GM18519 (cell line): ENCODE measurements at regions not wholly inside any gene's neighbourhood (a gene's known extent, or its start where the extent isn't known, plus 50 kb on each side); places are given as distances from the start of the nearest gene placed in this dataset.

ENCODE experiments used
- ATAC-seq: cut with Tn5 transposase; IDR thresholded peaks from one replicate; pipeline ENCODE4 v1.9.1; 2021; ENCODE audit warnings: mild to moderate bottlenecking, moderate library complexity; ENCODE audit not compliant: unreplicated experiment, low FRiP score

GRCh38 chr14:42909659-42910058, 1303.0 kb downstream of the LRFN5 start:
- ATAC-seq = no peak

- no peak for ATAC-seq
Measured at GRCh38 chr14:42893183-42893582, 1286.5 kb downstream of the LRFN5 start.

- ATAC-seq = no peak
Measured at GRCh38 chr14:42884100-42884499, 1277.4 kb downstream of the LRFN5 start.

GRCh38 chr14:42877716-42878115, 1271.0 kb downstream of the LRFN5 start:
- ATAC-seq = no peak

- ATAC-seq = no peak
Measured at GRCh38 chr14:42872786-42873185, 1266.1 kb downstream of the LRFN5 start.

GRCh38 chr14:42869681-42870080, 1263.0 kb downstream of the LRFN5 start:
- no peak for ATAC-seq

- no peak for ATAC-seq
Measured at GRCh38 chr14:42862114-42862513, 1255.4 kb downstream of the LRFN5 start.

- ATAC-seq = no peak
Measured at GRCh38 chr14:42860371-42860770, 1253.7 kb downstream of the LRFN5 start.

GRCh38 chr14:42856106-42856505, 1249.4 kb downstream of the LRFN5 start:
- no peak for ATAC-seq

- no peak for ATAC-seq
Measured at GRCh38 chr14:42855085-42855484, 1248.4 kb downstream of the LRFN5 start.

GRCh38 chr14:42854061-42854460, 1247.4 kb downstream of the LRFN5 start:
- no peak for ATAC-seq

- no peak for ATAC-seq
Measured at GRCh38 chr14:42848652-42849051, 1242.0 kb downstream of the LRFN5 start.

- ATAC-seq = no peak
Measured at GRCh38 chr14:42814817-42815216, 1208.1 kb downstream of the LRFN5 start.

GRCh38 chr14:42806909-42807315, 1200.2 kb downstream of the LRFN5 start:
- no peak for ATAC-seq

GRCh38 chr14:42804141-42804540, 1197.5 kb downstream of the LRFN5 start:
- ATAC-seq = no peak

GRCh38 chr14:42802346-42802745, 1195.7 kb downstream of the LRFN5 start:
- ATAC-seq = no peak

- ATAC-seq = no peak
Measured at GRCh38 chr14:42792166-42792565, 1185.5 kb downstream of the LRFN5 start.

GRCh38 chr14:42782754-42783153, 1176.1 kb downstream of the LRFN5 start:
- no peak for ATAC-seq

GRCh38 chr14:42778984-42779383, 1172.3 kb downstream of the LRFN5 start:
- no peak for ATAC-seq

GRCh38 chr14:42750771-42751170, 1144.1 kb downstream of the LRFN5 start:
- no peak for ATAC-seq

- no peak for ATAC-seq
Measured at GRCh38 chr14:42742084-42742483, 1135.4 kb downstream of the LRFN5 start.

- no peak for ATAC-seq
Measured at GRCh38 chr14:42736408-42736807, 1129.7 kb downstream of the LRFN5 start.

GRCh38 chr14:42734041-42734440, 1127.4 kb downstream of the LRFN5 start:
- no peak for ATAC-seq
